ENCODE measurements at regions not wholly inside any gene's neighbourhood (a gene's known extent, or its start where the extent isn't known, plus 50 kb on each side); places are given as distances from the start of the nearest gene placed in this dataset.

GRCh38 chrX:121120690-121121605 is 73.5 kb downstream of the GLUD2 start:
- DNase-seq (ENCODE audit: low read depth) = no peak
- no peak overlapping the region for H3K4me3 ChIP-seq (ENCODE audit: low read depth, low read length)
- no peak for TF ChIP-seq CTCF (IDR thresholded peaks at IDR 0.05; ENCODE audit: insufficient read depth, low read depth, low read length, missing control alignments)

GRCh38 chrX:121122332-121122731 is 74.9 kb downstream of the GLUD2 start:
- no peak overlapping the region for H3K4me3 ChIP-seq (ENCODE audit: low read depth, low read length)
- TF ChIP-seq CTCF (IDR thresholded peaks at IDR 0.05; ENCODE audit: insufficient read depth, low read depth, low read length, missing control alignments) = no peak
- no peak for DNase-seq (ENCODE audit: low read depth)

GRCh38 chrX:121128925-121129877 is 81.8 kb downstream of the GLUD2 start:
- no peak for DNase-seq (ENCODE audit: low read depth)
- TF ChIP-seq CTCF (IDR thresholded peaks at IDR 0.05; ENCODE audit: insufficient read depth, low read depth, low read length, missing control alignments) = no peak
- H3K4me3 ChIP-seq (ENCODE audit: low read depth, low read length) = no peak overlapping the region

GRCh38 chrX:121132675-121133074 is 85.3 kb downstream of the GLUD2 start:
- H3K4me3 ChIP-seq (ENCODE audit: low read depth, low read length) = no peak overlapping the region
- no peak for TF ChIP-seq CTCF (IDR thresholded peaks at IDR 0.05; ENCODE audit: insufficient read depth, low read depth, low read length, missing control alignments)
- DNase-seq (ENCODE audit: low read depth) = no peak

- no peak overlapping the region for H3K4me3 ChIP-seq (ENCODE audit: low read depth, low read length)
- no peak for TF ChIP-seq CTCF (IDR thresholded peaks at IDR 0.05; ENCODE audit: insufficient read depth, low read depth, low read length, missing control alignments)
- no peak for DNase-seq (ENCODE audit: low read depth)
These were observed 88.2 kb downstream of the GLUD2 start for GRCh38 chrX:121135488-121136207.

- H3K4me3 ChIP-seq (ENCODE audit: low read depth, low read length) = no peak overlapping the region
- DNase-seq (ENCODE audit: low read depth) = no peak
- no peak for TF ChIP-seq CTCF (IDR thresholded peaks at IDR 0.05; ENCODE audit: insufficient read depth, low read depth, low read length, missing control alignments)
These were observed 98.7 kb downstream of the GLUD2 start for GRCh38 chrX:121146059-121146628.
